ENCODE measurements at regions not wholly inside any gene's neighbourhood (a gene's known extent, or its start where the extent isn't known, plus 50 kb on each side); places are given as distances from the start of the nearest gene placed in this dataset.

DNA sequence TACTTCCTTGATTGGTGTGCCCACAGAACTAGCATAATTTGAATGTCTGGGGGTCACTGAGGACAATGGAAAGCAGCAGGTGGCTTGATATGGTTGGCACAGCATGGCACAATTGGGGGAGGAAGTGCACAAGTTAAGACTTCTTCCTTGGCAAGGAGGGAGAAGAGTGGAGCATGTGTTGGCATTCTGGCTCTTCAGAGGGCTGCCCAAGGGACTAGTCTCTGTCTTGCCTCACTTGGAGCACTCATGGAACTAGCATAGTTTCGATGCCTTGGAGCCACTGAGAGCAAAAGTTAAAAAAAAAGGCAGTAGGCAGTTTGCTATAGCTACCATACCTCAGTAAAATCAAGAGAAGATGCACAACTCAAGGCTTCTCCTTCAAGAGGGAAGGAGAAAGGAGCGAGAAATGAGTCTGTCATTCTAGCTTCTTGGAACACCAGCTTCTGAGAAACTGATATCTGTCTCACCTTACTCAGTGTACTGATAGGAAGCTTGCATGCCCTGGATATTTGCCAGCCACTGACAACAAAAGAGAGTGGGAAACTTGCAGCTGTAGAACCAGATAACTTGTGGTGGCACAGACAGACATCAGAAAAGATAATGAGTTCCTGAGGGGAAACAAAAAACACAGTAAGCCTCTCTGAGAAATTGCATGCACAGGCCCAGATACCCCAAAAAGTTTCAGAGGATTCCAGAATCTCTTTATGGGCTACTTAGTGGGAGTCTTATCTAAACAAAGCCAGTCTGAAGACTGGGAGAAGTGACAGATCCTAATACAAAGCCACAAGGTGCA, 207.5 kb upstream of the SAMSN1 start:
- Mint-ChIP-seq H3K9me3 (ENCODE audit: unreplicated experiment) (peaks cover 15% of the 10 kb centered on the region), H3K27me3 (ENCODE audit: unreplicated experiment) (no peaks in the 10 kb centered on the region), H3K4me3 (ENCODE audit: unreplicated experiment) (no peak overlapping the region), H3K27ac (ENCODE audit: unreplicated experiment) (no peak overlapping the region), H3K4me1 (ENCODE audit: unreplicated experiment) (no peaks in the 10 kb centered on the region), H3K36me3 (ENCODE audit: unreplicated experiment) (no peaks in the 10 kb centered on the region)
- no peak for DNase-seq (ENCODE audit: extremely low spot score, unreplicated experiment)
- TF ChIP-seq, protein P1, sequence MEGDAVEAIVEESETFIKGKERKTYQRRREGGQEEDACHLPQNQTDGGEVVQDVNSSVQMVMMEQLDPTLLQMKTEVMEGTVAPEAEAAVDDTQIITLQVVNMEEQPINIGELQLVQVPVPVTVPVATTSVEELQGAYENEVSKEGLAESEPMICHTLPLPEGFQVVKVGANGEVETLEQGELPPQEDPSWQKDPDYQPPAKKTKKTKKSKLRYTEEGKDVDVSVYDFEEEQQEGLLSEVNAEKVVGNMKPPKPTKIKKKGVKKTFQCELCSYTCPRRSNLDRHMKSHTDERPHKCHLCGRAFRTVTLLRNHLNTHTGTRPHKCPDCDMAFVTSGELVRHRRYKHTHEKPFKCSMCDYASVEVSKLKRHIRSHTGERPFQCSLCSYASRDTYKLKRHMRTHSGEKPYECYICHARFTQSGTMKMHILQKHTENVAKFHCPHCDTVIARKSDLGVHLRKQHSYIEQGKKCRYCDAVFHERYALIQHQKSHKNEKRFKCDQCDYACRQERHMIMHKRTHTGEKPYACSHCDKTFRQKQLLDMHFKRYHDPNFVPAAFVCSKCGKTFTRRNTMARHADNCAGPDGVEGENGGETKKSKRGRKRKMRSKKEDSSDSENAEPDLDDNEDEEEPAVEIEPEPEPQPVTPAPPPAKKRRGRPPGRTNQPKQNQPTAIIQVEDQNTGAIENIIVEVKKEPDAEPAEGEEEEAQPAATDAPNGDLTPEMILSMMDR (IDR thresholded peaks at IDR 0.05): no peak

DNA sequence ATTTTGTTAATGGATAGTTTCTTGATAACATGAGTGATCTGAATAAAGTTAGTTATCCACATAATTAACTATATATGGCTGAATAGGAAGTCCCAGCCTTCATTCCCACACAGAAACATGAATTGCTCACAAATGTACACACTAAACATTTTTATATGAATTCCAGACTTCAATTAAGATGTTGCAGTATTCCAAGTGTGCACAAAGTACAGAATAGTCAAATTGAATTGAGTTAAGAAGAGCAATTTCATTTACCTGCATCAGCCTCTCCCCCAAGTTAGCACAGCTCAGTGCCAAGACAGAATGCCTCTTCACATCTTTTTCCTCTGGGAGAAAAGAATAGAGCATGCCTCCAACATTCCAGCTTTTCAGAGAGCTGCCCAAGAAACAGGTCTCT, 207.0 kb upstream of the SAMSN1 start:
- Mint-ChIP-seq H3K27me3 (ENCODE audit: unreplicated experiment) (no peaks in the 10 kb centered on the region), H3K9me3 (ENCODE audit: unreplicated experiment) (peaks cover 13% of the 10 kb centered on the region), H3K27ac (ENCODE audit: unreplicated experiment) (no peak overlapping the region), H3K4me3 (ENCODE audit: unreplicated experiment) (no peak overlapping the region), H3K36me3 (ENCODE audit: unreplicated experiment) (no peaks in the 10 kb centered on the region), H3K4me1 (ENCODE audit: unreplicated experiment) (no peaks in the 10 kb centered on the region)
- TF ChIP-seq, protein P1 (IDR thresholded peaks at IDR 0.05): no peak
- no peak for DNase-seq (ENCODE audit: extremely low spot score, unreplicated experiment)

DNA sequence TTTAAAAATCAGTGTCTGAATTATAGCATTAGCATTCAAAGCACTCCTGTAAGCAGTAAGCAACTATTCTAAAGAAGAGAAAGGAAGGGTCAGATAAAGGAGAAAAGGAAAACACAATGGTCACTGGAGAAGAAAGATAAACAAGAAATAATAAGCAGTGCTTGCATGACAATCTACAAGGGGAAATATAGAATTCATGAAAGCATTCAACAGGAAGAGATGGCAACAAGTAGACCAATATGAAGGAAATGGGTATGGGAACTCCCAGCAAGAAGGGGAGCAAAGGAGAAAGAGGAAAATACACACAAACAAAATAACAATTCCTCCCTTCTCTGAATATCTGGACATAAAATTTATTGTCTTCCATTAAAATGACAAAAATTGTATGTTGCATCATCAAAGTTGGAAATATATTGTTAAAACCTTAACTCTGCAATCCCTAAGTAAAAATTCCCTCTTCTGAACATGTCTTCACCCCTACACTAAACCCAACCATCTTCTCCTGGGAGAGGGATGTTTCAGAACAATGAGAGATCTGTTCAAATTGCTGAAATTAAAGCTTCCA, 206.3 kb upstream of the SAMSN1 start:
- Mint-ChIP-seq H3K4me1 (ENCODE audit: unreplicated experiment) (no peaks in the 10 kb centered on the region), H3K27me3 (ENCODE audit: unreplicated experiment) (no peaks in the 10 kb centered on the region), H3K27ac (ENCODE audit: unreplicated experiment) (no peak overlapping the region), H3K9me3 (ENCODE audit: unreplicated experiment) (peaks cover 13% of the 10 kb centered on the region), H3K36me3 (ENCODE audit: unreplicated experiment) (no peaks in the 10 kb centered on the region), H3K4me3 (ENCODE audit: unreplicated experiment) (no peak overlapping the region)
- TF ChIP-seq, protein P1 (IDR thresholded peaks at IDR 0.05): no peak
- DNase-seq (ENCODE audit: extremely low spot score, unreplicated experiment): no peak

DNA sequence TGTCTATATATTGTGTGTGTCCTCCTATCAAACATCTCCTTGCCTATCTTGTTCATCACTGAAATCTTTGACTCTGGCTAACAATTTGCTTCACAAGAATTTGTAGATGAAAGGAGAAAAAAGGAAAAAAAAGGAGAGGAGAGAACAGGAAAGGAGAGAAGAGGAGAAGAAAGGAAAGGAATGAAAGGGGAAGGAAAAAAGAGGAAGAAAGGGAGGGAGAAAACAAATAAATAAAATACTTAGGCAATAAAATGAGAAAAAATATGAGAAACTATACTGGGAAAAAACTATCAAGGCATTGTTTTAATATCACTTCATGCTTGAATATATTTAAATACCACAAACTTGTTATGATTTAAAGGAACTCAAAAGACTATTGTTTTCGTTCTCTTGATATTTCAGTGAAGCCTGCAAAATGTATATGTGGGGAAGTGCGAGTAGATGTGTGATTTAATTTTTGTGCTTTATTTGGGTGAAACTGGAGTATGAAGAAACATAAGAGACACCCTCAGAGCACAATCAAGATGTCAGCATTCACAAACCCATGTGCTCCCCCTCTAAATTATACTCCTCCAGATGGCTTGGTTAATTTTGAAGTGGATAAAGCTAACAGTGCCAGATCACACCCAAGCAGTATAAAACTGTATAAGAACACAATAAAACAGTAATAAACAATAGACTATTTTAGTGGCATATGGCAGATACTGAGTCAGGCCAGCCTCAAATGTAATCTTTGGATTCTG, 205.7 kb upstream of the SAMSN1 start:
- DNase-seq (ENCODE audit: extremely low spot score, unreplicated experiment): no peak
- H3K27me3 Mint-ChIP-seq (ENCODE audit: unreplicated experiment): no peaks in the 10 kb centered on the region
- H3K4me3 Mint-ChIP-seq (ENCODE audit: unreplicated experiment): no peak overlapping the region
- H3K27ac Mint-ChIP-seq (ENCODE audit: unreplicated experiment): no peak overlapping the region
- H3K9me3 Mint-ChIP-seq (ENCODE audit: unreplicated experiment): peaks cover 13% of the 10 kb centered on the region
- no peaks in the 10 kb centered on the region for H3K36me3 Mint-ChIP-seq (ENCODE audit: unreplicated experiment)
- TF ChIP-seq, protein P1 (IDR thresholded peaks at IDR 0.05): no peak
- H3K4me1 Mint-ChIP-seq (ENCODE audit: unreplicated experiment): no peaks in the 10 kb centered on the region

DNA sequence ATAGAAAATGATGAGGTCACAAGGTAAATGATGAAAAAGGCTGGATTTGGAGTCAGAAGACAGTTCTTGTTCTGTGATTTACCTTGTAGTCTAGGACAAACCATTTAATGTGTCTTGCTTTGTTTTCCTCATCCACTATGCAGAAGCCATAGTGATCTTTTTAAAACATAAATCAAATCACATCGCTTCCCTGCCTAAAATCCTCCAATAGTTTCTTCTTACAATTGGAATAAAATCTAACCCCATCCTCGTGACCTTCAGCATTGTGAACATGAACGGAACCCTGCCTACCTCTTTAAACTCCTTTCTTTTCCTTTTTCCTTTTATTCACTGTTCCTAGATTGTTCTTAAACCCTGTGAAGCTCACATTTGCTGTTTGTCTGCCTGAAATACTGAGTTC, 204.9 kb upstream of the SAMSN1 start:
- Mint-ChIP-seq H3K36me3 (ENCODE audit: unreplicated experiment) (no peaks in the 10 kb centered on the region), H3K27me3 (ENCODE audit: unreplicated experiment) (no peaks in the 10 kb centered on the region), H3K4me1 (ENCODE audit: unreplicated experiment) (no peaks in the 10 kb centered on the region), H3K27ac (ENCODE audit: unreplicated experiment) (no peak overlapping the region), H3K9me3 (ENCODE audit: unreplicated experiment) (peaks cover 14% of the 10 kb centered on the region), H3K4me3 (ENCODE audit: unreplicated experiment) (no peak overlapping the region)
- no peak for DNase-seq (ENCODE audit: extremely low spot score, unreplicated experiment)
- TF ChIP-seq, protein P1 (IDR thresholded peaks at IDR 0.05): no peak
